Adrenal gland (tissue), 9 donors: ENCODE measurements at regions not wholly inside any gene's neighbourhood (a gene's known extent, or its start where the extent isn't known, plus 50 kb on each side); places are given as distances from the start of the nearest gene placed in this dataset.

ENCODE experiments used
- DNase-seq, 7 donors: peaks; one replicate each; pipeline ENCODE4 v3.0.0-alpha.2; 2019 to 2020
- H3K27ac ChIP-seq, 5 donors: fragments of 200-600 bp; sonication (generic) in 4 of 5; 1 replicate in 3 of 5; 2 replicates in 2 of 5; pipeline versions ENCODE4 v1.5.1 to v1.8.0; 2016 to 2020; ENCODE audit warnings: mild to moderate bottlenecking in 1 of 5
- H3K27me3 ChIP-seq: fragments of 200-600 bp; 2 replicates; pipeline ENCODE4 v1.8.0; 2021
- H3K36me3 ChIP-seq, 2 donors: fragments of 200-600 bp; replicated peaks in 1 of 2; 1 replicate in 1 of 2; 2 replicates in 1 of 2; pipeline versions ENCODE4 v1.5.1 to v1.8.0; 2018 to 2022
- H3K4me1 ChIP-seq, 2 donors: fragments of 200-600 bp; replicated peaks in 1 of 2; 1 replicate in 1 of 2; 2 replicates in 1 of 2; pipeline versions ENCODE4 v1.5.1 to v1.8.0; 2018 to 2021
- H3K4me3 ChIP-seq, 4 donors: fragments of 200-600 bp; sonication (generic) in 3 of 4; one replicate each; pipeline ENCODE4 v1.5.1; 2016 to 2018
- H3K9me3 ChIP-seq, 3 donors: fragments of 200-600 bp; sonication (generic) in 1 of 3; replicated peaks in 1 of 3; 1 replicate in 2 of 3; 2 replicates in 1 of 3; pipeline versions ENCODE4 v1.5.1 to v1.8.0; 2016 to 2021
- CTCF ChIP-seq, 6 experiments: fragments of 450-650 bp in 4 of 6; fragments of 200-600 bp in 2 of 6; sonication (generic) in 1 of 6; IDR thresholded peaks; 1 replicate in 5 of 6; 2 replicates in 1 of 6; pipeline versions ENCODE4 v1.5.1 to v1.8.0; 2016 to 2021; ENCODE audit warnings: antibody characterized with exemption in 6 of 6, mild to moderate bottlenecking in 2 of 6, moderate library complexity in 1 of 6
- POLR2A ChIP-seq, 2 donors: fragments of 450-650 bp; IDR thresholded peaks; one replicate each; pipeline ENCODE4 v1.6.1; 2017; ENCODE audit warnings: antibody characterized with exemption in 2 of 2, mild to moderate bottlenecking in 2 of 2, moderate library complexity in 1 of 2
- WGBS, 4 donors: extraction: QIAGEN DNeasy Blood & Tissue Kit in 2 of 4; methylation state at CpG; one replicate each; pipeline versions ENCODE4 v1.1.5 to v1.1.7; 2013 to 2017; 5-methylcytosine and 5-hydroxymethylcytosine counted together
- intact Hi-C, 2 donors: fragments of 100-400 bp; cut with DNase I; formaldehyde crosslinking; loops; one replicate each; pipeline versions ENCODE4 v1.14.1 to v1.15.0; 2022 to 2023
- donor health status: healthy with polysubstance abuse.
- donor health status: Bipolar disorder and iron deficiency.
- donor health status: DM: yes; HTN: yes; CAD: no.
- donor health status: DM: no; HTN: no; CAD: no.
- donor health status: DM: no; HTN: no; CAD: no.

- 84 to 91% (median 88%) methylated on average over 15 of the region's 15 CpGs for WGBS, 4 donors
Observed at GRCh38 chr10:123434435-123435039, 231.6 kb upstream of the GPR26 start.

GRCh38 chr10:123442901-123443300, 223.3 kb upstream of the GPR26 start:
- Histone ChIP-seq H3K9me3 (no peaks in the 10 kb centered on the region), H3K4me1 (no peaks in the 10 kb centered on the region), H3K36me3 (no peaks in the 10 kb centered on the region), H3K4me3 (no peak overlapping the region), H3K27me3 (no peaks in the 10 kb centered on the region), H3K27ac (no peak overlapping the region)
- intact Hi-C loops: no loop called here
- WGBS, 4 donors: 84 to 94% (median 90%) methylated on average over 2 to 4 of the region's 4 CpGs
- DNase-seq: no peak
- no peak for TF ChIP-seq CTCF (IDR thresholded peaks at IDR 0.05)
- TF ChIP-seq POLR2A (IDR thresholded peaks at IDR 0.05): no peak

More at GRCh38 chr10:123434435-123435039, 231.6 kb upstream of the GPR26 start:
- intact Hi-C loops: no loop called here
- no peak overlapping the region for H3K4me3 ChIP-seq
- no peak overlapping the region for H3K27ac ChIP-seq
- no peak for DNase-seq
- no peak for TF ChIP-seq CTCF (IDR thresholded peaks at IDR 0.05)
- TF ChIP-seq POLR2A (IDR thresholded peaks at IDR 0.05): no peak
- H3K36me3 ChIP-seq: no peaks in the 10 kb centered on the region
- H3K4me1 ChIP-seq: no peaks in the 10 kb centered on the region
- H3K9me3 ChIP-seq: no peaks in the 10 kb centered on the region
- H3K27me3 ChIP-seq: no peaks in the 10 kb centered on the region

GRCh38 chr10:123443924-123444323, 222.2 kb upstream of the GPR26 start:
- intact Hi-C loops: no loop called here
- no peaks in the 10 kb centered on the region for H3K27me3 ChIP-seq

GRCh38 chr10:123445261-123445775, 220.8 kb upstream of the GPR26 start:
- no peak overlapping the region for H3K27ac ChIP-seq
- H3K27me3 ChIP-seq: no peaks in the 10 kb centered on the region
- no peaks in the 10 kb centered on the region for H3K4me1 ChIP-seq
- no peak overlapping the region for H3K4me3 ChIP-seq
- no peak for DNase-seq
- H3K36me3 ChIP-seq: no peaks in the 10 kb centered on the region
- intact Hi-C loops: no loop called here
- 77 to 92% (median 82%) methylated on average over 5 to 8 of the region's 8 CpGs for WGBS, 4 donors
- no peak for TF ChIP-seq CTCF (IDR thresholded peaks at IDR 0.05)
- TF ChIP-seq POLR2A (IDR thresholded peaks at IDR 0.05): no peak
- H3K9me3 ChIP-seq: no peaks in the 10 kb centered on the region

More at GRCh38 chr10:123443924-123444323, 222.2 kb upstream of the GPR26 start:
- Histone ChIP-seq H3K9me3 (no peaks in the 10 kb centered on the region), H3K27ac (no peak overlapping the region), H3K4me1 (no peaks in the 10 kb centered on the region), H3K36me3 (no peaks in the 10 kb centered on the region), H3K4me3 (no peak overlapping the region)
- DNase-seq: no peak
- TF ChIP-seq POLR2A (IDR thresholded peaks at IDR 0.05): no peak
- no peak for TF ChIP-seq CTCF (IDR thresholded peaks at IDR 0.05)
